GM18507 (cell line): ENCODE measurements at regions not wholly inside any gene's neighbourhood (a gene's known extent, or its start where the extent isn't known, plus 50 kb on each side); places are given as distances from the start of the nearest gene placed in this dataset.

Experiments
- DNase-seq: peaks from one replicate; pipeline ENCODE4 v3.0.0; 2011; ENCODE audit warnings: low read depth; ENCODE audit not compliant: insufficient read length; ENCODE audit errors: extremely low spot score
- FAIRE-seq: peaks from 2 replicates; lab custom pipeline; 2011; peaks lifted over from hg19 to GRCh38; lab: Jason Lieb, UNC

DNA sequence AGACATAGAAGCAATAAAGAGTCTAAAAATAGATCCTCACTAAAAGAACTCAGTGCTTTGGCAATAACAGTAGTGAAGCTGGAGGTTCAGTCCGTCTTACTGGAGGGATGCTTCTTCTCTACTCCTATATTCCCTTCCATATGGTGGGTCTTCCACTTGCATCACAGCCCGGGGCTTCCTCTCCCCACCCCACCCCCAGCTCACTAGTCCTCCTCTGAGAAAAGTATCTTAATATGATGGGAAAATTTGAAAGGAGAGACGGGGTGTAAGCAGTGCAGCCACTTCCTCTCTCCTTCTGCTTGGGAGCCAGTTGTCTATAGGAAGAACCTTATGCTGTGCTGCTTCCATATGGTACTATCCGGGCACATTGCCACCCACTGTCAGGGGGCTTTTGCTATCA is 57.2 kb upstream of the SPOPL start:
- DNase-seq: no peak
- FAIRE-seq: no peak

DNA sequence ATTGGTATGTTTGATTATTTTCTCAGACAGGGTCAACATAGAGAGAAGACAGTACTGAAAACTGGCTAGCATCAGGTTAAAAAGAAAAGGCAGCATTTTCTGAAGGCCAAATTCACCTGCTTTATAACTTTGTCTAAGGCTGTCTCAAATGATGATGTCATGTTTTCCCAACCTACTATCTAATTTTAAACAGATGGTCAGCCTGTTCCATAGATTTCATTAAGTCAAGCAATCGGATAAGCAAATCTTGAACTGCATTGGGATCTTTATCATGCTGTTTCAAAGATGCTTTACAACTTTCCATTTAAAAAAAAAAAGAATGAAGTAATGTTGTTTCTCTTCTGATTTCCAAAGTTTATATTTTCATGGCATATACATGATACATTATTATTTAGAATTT is 56.3 kb upstream of the SPOPL start:
- FAIRE-seq: no peak
- no peak for DNase-seq

GRCh38 chr2:138446043-138446442 is 55.5 kb upstream of the SPOPL start:
- DNase-seq: no peak
- no peak for FAIRE-seq

DNA sequence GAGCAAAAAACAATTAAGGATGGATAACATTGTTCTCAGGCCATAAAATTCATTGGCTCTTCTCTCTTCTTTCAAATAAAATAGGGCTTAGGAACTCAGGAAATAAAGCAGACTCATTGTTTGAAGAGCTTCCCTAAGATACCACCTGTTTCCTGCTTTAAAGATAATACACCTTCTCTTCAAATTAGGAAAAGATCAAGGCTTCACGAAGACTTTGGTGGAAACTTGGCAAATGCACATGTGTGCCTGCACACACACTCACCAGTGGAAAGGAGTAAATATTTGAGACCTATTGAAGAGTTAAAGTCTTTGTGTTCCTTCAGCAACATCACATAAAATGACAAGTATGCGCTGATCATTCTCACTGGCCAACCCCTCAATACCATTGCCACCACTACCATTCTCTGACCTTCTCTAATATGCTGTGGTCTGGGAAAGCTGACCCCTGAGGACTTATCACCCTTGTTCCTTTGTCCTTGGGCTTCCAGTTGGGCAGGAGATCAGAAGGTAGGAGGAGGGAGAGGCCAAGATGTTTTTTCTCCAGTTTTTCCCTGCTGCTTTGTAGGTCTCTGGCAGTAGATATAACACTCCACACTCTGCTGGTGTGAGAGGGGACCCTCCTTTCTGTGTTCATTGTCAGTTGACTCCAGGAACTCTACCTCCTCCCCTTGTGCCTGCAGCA is 53.5 kb upstream of the SPOPL start:
- DNase-seq (no peak), FAIRE-seq (no peak)
